Activated naive CD8-positive, alpha-beta T cell treated with anti-CD3 and anti-CD28 coated beads, Interleukin-2, amount 50 U/mL, for 24 hours (primary cell): ENCODE measurements at regions not wholly inside any gene's neighbourhood (a gene's known extent, or its start where the extent isn't known, plus 50 kb on each side); places are given as distances from the start of the nearest gene placed in this dataset.
"Not testable (repeated sequence)": the region's sequence is repeated elsewhere in the genome, so short reads cannot be mapped to it uniquely, and the experiment has no call there.

Experiments used
- ATAC-seq: fragments of 150-1000 bp; cut with Tn5 transposase; one replicate; pipeline ENCODE4 v1.10.0; 2021
- DNase-seq: peaks from one replicate; pipeline ENCODE4 v3.0.0; 2021
- H3K27ac Mint-ChIP-seq: one replicate; pipeline ENCODE4 v1.8.0; 2021; ENCODE audit warnings: mild to moderate bottlenecking, mixed read lengths
- H3K27me3 Mint-ChIP-seq: one replicate; pipeline ENCODE4 v1.8.0; 2021; ENCODE audit warnings: mixed read lengths
- H3K36me3 Mint-ChIP-seq: one replicate; pipeline ENCODE4 v1.8.0; 2021; ENCODE audit warnings: low read depth, mixed read lengths
- H3K4me1 Mint-ChIP-seq: one replicate; pipeline ENCODE4 v1.8.0; 2021; ENCODE audit warnings: mixed read lengths
- H3K4me3 Mint-ChIP-seq: one replicate; pipeline ENCODE4 v1.8.0; 2021; ENCODE audit warnings: mild to moderate bottlenecking, moderate library complexity, mixed read lengths
- H3K9me3 Mint-ChIP-seq: one replicate; pipeline ENCODE4 v1.8.0; 2021; ENCODE audit warnings: mixed read lengths

- peak overlapping the region; percentile 37 for H3K4me3 Mint-ChIP-seq
- no peak for ATAC-seq
- peaks cover 5% of the 10 kb centered on the region for H3K9me3 Mint-ChIP-seq
- H3K27ac Mint-ChIP-seq, result no peak overlapping the region
- DNase-seq, result no peak
- H3K36me3 Mint-ChIP-seq, result no peaks in the 10 kb centered on the region
- H3K27me3 Mint-ChIP-seq, result peaks cover 15% of the 10 kb centered on the region
- H3K4me1 Mint-ChIP-seq, result peaks cover 15% of the 10 kb centered on the region
Measured at GRCh38 chr6:13874191-13874549, 50.6 kb upstream of the RNF182 start.

- H3K27me3 Mint-ChIP-seq, result peaks cover 17% of the 10 kb centered on the region
- no peaks in the 10 kb centered on the region for H3K36me3 Mint-ChIP-seq
- H3K9me3 Mint-ChIP-seq, result peaks cover 4% of the 10 kb centered on the region
- H3K4me1 Mint-ChIP-seq, result peaks cover 15% of the 10 kb centered on the region
- peak; percentile 78 for ATAC-seq
- peak; percentile 85 for DNase-seq
- peak overlapping the region; percentile 37 for H3K4me3 Mint-ChIP-seq
- H3K27ac Mint-ChIP-seq, result no peak overlapping the region
Measured at GRCh38 chr6:13873288-13874190, 51.2 kb upstream of the RNF182 start.

DNA sequence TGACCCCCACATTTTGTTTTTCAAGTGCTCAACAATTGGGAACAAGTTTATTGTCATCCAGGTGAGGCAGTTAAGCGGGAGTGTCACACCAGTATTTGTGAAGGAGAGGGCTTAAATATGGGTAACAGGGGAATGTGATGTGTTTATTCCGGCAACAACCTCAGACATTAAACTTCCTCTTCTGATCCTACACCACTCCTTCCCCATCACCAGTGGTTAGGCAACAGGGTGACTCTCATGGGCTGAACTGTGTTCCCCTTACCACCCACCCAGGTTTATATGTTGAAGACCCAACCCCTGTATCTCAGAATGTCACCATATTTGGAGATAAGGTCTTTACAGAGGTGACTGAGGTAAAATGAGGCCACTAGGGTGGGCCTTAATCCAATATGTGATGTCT, 52.1 kb upstream of the RNF182 start:
- DNase-seq, result no peak
- peaks cover 15% of the 10 kb centered on the region for H3K4me1 Mint-ChIP-seq
- no peak for ATAC-seq
- no peaks in the 10 kb centered on the region for H3K36me3 Mint-ChIP-seq
- no peaks in the 10 kb centered on the region for H3K9me3 Mint-ChIP-seq
- H3K27me3 Mint-ChIP-seq, result peaks cover 16% of the 10 kb centered on the region
- H3K4me3 Mint-ChIP-seq, result peak overlapping the region; percentile 37
- no peak overlapping the region for H3K27ac Mint-ChIP-seq

DNA sequence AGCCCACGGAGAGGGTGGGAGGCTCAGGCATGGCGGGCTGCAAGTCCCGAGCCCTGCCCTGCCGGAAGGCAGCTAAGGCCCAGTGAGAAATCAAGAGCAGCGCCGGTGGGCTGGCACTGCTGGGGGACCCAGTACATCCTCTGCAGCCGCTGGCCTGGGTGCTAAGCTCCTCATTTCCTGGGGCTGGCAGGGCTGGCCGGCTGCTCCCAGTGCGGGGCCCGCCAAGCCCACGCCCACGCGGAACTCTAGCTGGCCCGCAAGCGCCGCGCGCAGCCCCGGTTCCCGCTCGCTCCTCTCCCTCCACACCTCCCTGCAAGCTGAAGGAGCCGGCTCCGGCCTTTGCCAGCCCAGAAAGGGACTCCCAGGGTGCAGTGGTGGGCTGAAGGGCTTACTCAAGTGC, 52.7 kb upstream of the RNF182 start:
- H3K4me3 Mint-ChIP-seq, H3K27ac Mint-ChIP-seq, ATAC-seq, H3K36me3 Mint-ChIP-seq, H3K9me3 Mint-ChIP-seq, DNase-seq: not testable (repeated sequence)
- H3K4me1 Mint-ChIP-seq, result peaks cover 15% of the 10 kb centered on the region
- peaks cover 20% of the 10 kb centered on the region for H3K27me3 Mint-ChIP-seq

DNA sequence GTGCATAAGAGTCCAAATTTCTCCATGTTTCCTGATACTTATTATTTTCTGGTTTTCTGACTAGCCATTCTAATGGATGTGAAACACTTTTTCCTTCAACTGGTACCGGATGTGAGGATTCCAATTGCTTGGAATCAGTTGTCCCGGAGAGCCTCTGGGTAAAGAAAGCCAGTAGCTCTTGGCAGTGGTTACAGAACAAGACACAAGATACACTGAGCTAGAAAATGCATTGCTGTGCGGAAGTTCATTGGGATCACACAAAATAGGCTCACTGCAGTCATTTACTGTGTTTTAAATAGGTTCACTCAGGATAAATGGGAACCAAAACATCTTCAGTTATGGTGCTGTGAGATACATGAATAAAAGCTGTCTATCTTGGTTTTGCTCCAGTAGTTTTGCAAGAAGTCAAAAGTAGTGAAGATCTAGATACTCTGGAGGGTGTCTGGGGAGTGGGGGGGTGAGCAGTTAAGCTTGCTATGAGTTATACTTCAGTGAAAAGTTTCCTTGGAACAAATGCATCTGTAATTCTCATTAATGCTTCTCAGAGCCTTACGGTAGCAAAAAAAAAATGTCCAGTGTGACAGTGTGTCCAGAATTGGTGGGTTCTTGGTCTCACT, 54.4 kb upstream of the RNF182 start:
- Mint-ChIP-seq H3K9me3 (no peaks in the 10 kb centered on the region), H3K4me1 (peaks cover 15% of the 10 kb centered on the region), H3K36me3 (no peaks in the 10 kb centered on the region), H3K4me3 (no peak overlapping the region), H3K27me3 (peaks cover 20% of the 10 kb centered on the region), H3K27ac (no peak overlapping the region)
- ATAC-seq, result no peak
- no peak for DNase-seq

GRCh38 chr6:13868236-13868635, 53.9 kb upstream of the MCUR1 start:
- no peaks in the 10 kb centered on the region for H3K9me3 Mint-ChIP-seq
- peaks cover 25% of the 10 kb centered on the region for H3K27me3 Mint-ChIP-seq
- peaks cover 4% of the 10 kb centered on the region for H3K4me1 Mint-ChIP-seq
- no peak overlapping the region for H3K27ac Mint-ChIP-seq
- ATAC-seq (no peak), DNase-seq (no peak)
- no peak overlapping the region for H3K4me3 Mint-ChIP-seq
- H3K36me3 Mint-ChIP-seq, result no peaks in the 10 kb centered on the region

DNA sequence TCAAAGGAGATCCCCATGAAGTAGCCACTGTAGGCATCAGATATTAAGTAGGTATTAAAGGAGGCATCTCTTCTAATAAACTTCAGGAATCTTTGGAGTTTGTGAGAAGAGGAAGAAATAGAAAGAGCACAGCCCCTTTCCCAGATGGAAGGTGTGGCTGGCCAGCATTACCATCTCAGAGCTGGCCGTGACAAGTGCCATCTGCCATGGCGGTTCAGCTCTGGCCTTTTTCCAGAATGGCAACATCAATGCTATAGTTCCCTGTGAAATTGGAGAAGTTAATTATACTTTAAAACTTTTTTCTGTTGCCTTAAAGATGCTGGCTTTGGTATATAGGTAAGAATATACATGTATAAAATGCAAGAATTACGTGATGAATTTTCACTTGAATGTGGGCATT, 51.9 kb upstream of the MCUR1 start:
- Mint-ChIP-seq H3K36me3 (no peaks in the 10 kb centered on the region), H3K4me3 (no peak overlapping the region), H3K9me3 (no peaks in the 10 kb centered on the region), H3K27me3 (peaks cover 31% of the 10 kb centered on the region), H3K4me1 (no peaks in the 10 kb centered on the region), H3K27ac (no peak overlapping the region)
- DNase-seq (no peak), ATAC-seq (no peak)

DNA sequence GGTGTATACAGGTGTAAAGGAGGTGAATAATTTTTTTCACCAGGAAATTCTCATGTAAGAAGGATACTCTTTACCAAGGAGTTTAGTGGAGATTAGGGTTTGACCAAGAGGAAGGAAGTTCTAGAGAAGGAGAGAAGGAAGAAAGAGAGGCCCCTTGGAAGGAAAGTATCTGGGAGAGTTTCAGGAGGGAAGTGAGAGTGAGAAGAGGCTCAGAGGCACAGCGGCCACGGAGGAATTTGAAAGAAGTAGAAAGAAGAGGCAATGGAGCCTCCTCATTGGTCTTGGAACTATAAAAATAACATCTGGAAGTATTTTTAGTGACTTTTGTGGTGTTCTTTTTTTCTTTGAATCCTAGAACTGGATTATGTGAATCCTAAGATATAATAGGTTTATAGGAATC, 50.8 kb upstream of the MCUR1 start:
- Mint-ChIP-seq H3K27ac (no peak overlapping the region), H3K4me1 (peaks cover 2% of the 10 kb centered on the region), H3K27me3 (peaks cover 42% of the 10 kb centered on the region), H3K4me3 (no peak overlapping the region), H3K9me3 (no peaks in the 10 kb centered on the region), H3K36me3 (peaks cover 3% of the 10 kb centered on the region)
- ATAC-seq (no peak), DNase-seq (no peak)

DNA sequence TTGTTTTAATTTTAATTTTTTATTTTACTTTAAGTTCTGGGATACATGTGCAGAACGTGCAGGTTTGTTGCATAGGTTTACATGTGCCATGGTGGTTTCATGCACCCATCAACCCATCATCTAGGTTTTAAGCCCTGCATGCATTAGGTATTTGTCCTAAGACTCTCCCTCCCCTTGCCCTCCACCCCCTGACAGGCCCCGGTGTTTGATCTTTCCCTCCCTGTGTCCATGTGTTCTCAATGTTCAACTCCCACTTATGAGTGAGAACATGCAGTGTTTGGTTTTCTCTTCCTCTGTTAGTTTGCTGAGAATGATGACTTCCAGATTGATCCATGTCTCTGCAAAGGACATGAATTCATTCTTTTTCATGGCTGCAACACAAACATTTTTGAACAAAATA, 50.3 kb upstream of the MCUR1 start:
- not testable (repeated sequence) for ATAC-seq, H3K36me3 Mint-ChIP-seq, H3K4me1 Mint-ChIP-seq, H3K27ac Mint-ChIP-seq, DNase-seq, H3K4me3 Mint-ChIP-seq, H3K9me3 Mint-ChIP-seq
- H3K27me3 Mint-ChIP-seq, result peaks cover 43% of the 10 kb centered on the region
